ENCODE measurements at regions not wholly inside any gene's neighbourhood (a gene's known extent, or its start where the extent isn't known, plus 50 kb on each side); places are given as distances from the start of the nearest gene placed in this dataset.

GRCh38 chr16:10300905-10301304 is 85.0 kb upstream of the ATF7IP2 start:
- TF ChIP-seq EZH2 (IDR thresholded peaks at IDR 0.05; ENCODE audit: borderline replicate concordance, low read depth, low read length, poor library complexity, severe bottlenecking) (no peak), CTCF (conservative IDR thresholded peaks at IDR 0.05; ENCODE audit: low read depth, low read length) (no peak)

Data from A673 (cell line).